ENCODE measurements at regions not wholly inside any gene's neighbourhood (a gene's known extent, or its start where the extent isn't known, plus 50 kb on each side); places are given as distances from the start of the nearest gene placed in this dataset.
"Not testable (repeated sequence)": the region's sequence is repeated elsewhere in the genome, so short reads cannot be mapped to it uniquely, and the experiment has no call there.

- no peak for TF ChIP-seq FOXP4 (CRISPR knock-in tag; IDR thresholded peaks at IDR 0.05)
- no peak for TF ChIP-seq ESRRA (CRISPR knock-in tag; IDR thresholded peaks at IDR 0.05; ENCODE audit: borderline replicate concordance)
Measured at GRCh38 chr6:133811557-133811956, 77.4 kb upstream of the TCF21 start (continued).

- POLR2A ChIA-PET, result interaction anchor here (0.6 kb wide), 1 partner anchor 621 kb away, joined by 3 read pairs; no protein-coding TSS in a partner anchor
- ATAC-seq; H3K4me3 Mint-ChIP-seq; H3K4me1 Mint-ChIP-seq; DNase-seq (ENCODE audit: low spot score); H3K27me3 Mint-ChIP-seq (ENCODE audit: low read depth); H3K27ac Mint-ChIP-seq: not testable (repeated sequence)
- peaks cover 32% of the 10 kb centered on the region for H3K9me3 Mint-ChIP-seq
- CTCF ChIA-PET, result interaction anchor here (1.9 kb wide), 1 partner anchor 25 kb away, joined by 5 read pairs; no protein-coding TSS in a partner anchor
- peaks cover 10% of the 10 kb centered on the region for H3K36me3 Mint-ChIP-seq
Measured at GRCh38 chr6:133812446-133812845, 76.5 kb upstream of the TCF21 start.

- H3K9me3 Mint-ChIP-seq, result peaks cover 35% of the 10 kb centered on the region
- ChIA-PET POLR2A (no interaction called here), CTCF (interaction anchor here (1.7 kb wide), 1 partner anchor 24 kb away, joined by 7 read pairs; no protein-coding TSS in a partner anchor)
- H3K27ac Mint-ChIP-seq, result no peak overlapping the region
- ATAC-seq (no peak), DNase-seq (ENCODE audit: low spot score) (no peak)
- no peaks in the 10 kb centered on the region for H3K4me1 Mint-ChIP-seq
- peaks cover 13% of the 10 kb centered on the region for H3K36me3 Mint-ChIP-seq
- TF ChIP-seq NFE2L1 (CRISPR knock-in tag; IDR thresholded peaks at IDR 0.05), result no peak
- no peak for TF ChIP-seq ATF6 (CRISPR knock-in tag; IDR thresholded peaks at IDR 0.05)
- no peak for TF ChIP-seq ZNF121 (CRISPR knock-in tag; IDR thresholded peaks at IDR 0.05)
- TF ChIP-seq ZNF263 (CRISPR knock-in tag; IDR thresholded peaks at IDR 0.05; ENCODE audit: low read depth), result no peak
- TF ChIP-seq MYBL2 (CRISPR knock-in tag; IDR thresholded peaks at IDR 0.05), result no peak
- TF ChIP-seq CDX4 (CRISPR knock-in tag; IDR thresholded peaks at IDR 0.05; ENCODE audit: borderline replicate concordance), result no peak
- no peak for TF ChIP-seq IRF1 (CRISPR knock-in tag; IDR thresholded peaks at IDR 0.05)
- no peak for TF ChIP-seq JUN (CRISPR knock-in tag; IDR thresholded peaks at IDR 0.05)
- no peak for TF ChIP-seq NR2C2 (CRISPR knock-in tag; IDR thresholded peaks at IDR 0.05)
- H3K4me3 Mint-ChIP-seq, result no peak overlapping the region
- no peaks in the 10 kb centered on the region; the same call in 1 of the 2 replicates for H3K27me3 Mint-ChIP-seq (ENCODE audit: low read depth)
Measured at GRCh38 chr6:133814238-133814637, 74.7 kb upstream of the TCF21 start.

- DNase-seq (ENCODE audit: low spot score) (no peak), ATAC-seq (no peak)
- Mint-ChIP-seq H3K9me3 (peaks cover 29% of the 10 kb centered on the region), H3K27ac (no peak overlapping the region), H3K4me3 (no peak overlapping the region), H3K4me1 (no peaks in the 10 kb centered on the region), H3K36me3 (peaks cover 13% of the 10 kb centered on the region), H3K27me3 (ENCODE audit: low read depth) (no peaks in the 10 kb centered on the region; the same call in 1 of the 2 replicates)
- POLR2A ChIA-PET, result no interaction called here
- CTCF ChIA-PET, result interaction anchor here (1.7 kb wide), 1 partner anchor 23 kb away, joined by 7 read pairs; no protein-coding TSS in a partner anchor
- no peak for TF ChIP-seq ZSCAN18 (CRISPR knock-in tag; IDR thresholded peaks at IDR 0.05)
- no peak for TF ChIP-seq PREB (CRISPR knock-in tag; IDR thresholded peaks at IDR 0.05; ENCODE audit: borderline replicate concordance)
- no peak for TF ChIP-seq MAX (CRISPR knock-in tag; IDR thresholded peaks at IDR 0.05)
- TF ChIP-seq FOXP4 (CRISPR knock-in tag; IDR thresholded peaks at IDR 0.05), result no peak
- TF ChIP-seq MLX (CRISPR knock-in tag; IDR thresholded peaks at IDR 0.05), result no peak
- TF ChIP-seq IRF2 (CRISPR knock-in tag; IDR thresholded peaks at IDR 0.05; ENCODE audit: borderline replicate concordance, low read depth), result no peak
- no peak for TF ChIP-seq SOX15 (CRISPR knock-in tag; IDR thresholded peaks at IDR 0.05)
- TF ChIP-seq ESRRA (CRISPR knock-in tag; IDR thresholded peaks at IDR 0.05; ENCODE audit: borderline replicate concordance), result no peak
- TF ChIP-seq MYBL2 (CRISPR knock-in tag; IDR thresholded peaks at IDR 0.05), result no peak
- TF ChIP-seq MXD4 (CRISPR knock-in tag; IDR thresholded peaks at IDR 0.05; ENCODE audit: borderline replicate concordance), result no peak
Measured at GRCh38 chr6:133814797-133815196, 74.1 kb upstream of the TCF21 start.
